ENCODE measurements at regions not wholly inside any gene's neighbourhood (a gene's known extent, or its start where the extent isn't known, plus 50 kb on each side); places are given as distances from the start of the nearest gene placed in this dataset.

DNA sequence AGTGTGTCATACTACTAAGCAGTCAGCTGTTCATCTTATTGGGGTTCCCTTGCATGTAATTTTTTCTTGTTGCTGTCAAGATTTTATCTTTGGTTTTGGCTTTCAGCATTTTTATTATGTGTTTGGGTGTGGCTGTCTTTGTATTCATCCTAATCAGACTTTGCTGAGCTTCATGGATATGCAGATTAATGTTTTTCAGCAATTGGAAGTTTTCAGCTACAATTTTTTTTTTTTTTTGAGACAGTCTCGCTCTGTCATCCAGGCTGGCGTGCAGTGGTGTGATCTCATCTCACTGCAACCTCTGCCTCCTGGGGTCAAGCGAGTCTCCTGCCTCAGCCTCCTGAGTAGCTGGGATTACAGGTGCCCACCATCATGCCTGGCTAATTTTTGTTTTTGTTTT, 108.8 kb downstream of the BARX1 start (continued):
- TF ChIP-seq, protein P1, sequence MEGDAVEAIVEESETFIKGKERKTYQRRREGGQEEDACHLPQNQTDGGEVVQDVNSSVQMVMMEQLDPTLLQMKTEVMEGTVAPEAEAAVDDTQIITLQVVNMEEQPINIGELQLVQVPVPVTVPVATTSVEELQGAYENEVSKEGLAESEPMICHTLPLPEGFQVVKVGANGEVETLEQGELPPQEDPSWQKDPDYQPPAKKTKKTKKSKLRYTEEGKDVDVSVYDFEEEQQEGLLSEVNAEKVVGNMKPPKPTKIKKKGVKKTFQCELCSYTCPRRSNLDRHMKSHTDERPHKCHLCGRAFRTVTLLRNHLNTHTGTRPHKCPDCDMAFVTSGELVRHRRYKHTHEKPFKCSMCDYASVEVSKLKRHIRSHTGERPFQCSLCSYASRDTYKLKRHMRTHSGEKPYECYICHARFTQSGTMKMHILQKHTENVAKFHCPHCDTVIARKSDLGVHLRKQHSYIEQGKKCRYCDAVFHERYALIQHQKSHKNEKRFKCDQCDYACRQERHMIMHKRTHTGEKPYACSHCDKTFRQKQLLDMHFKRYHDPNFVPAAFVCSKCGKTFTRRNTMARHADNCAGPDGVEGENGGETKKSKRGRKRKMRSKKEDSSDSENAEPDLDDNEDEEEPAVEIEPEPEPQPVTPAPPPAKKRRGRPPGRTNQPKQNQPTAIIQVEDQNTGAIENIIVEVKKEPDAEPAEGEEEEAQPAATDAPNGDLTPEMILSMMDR (IDR thresholded peaks at IDR 0.05; ENCODE audit: control extremely low read depth in 1 of 3, insufficient read depth in 1 of 3, low read depth in 1 of 3, low read length in 3 of 3): no peak
- no peak for TF ChIP-seq SUZ12 (IDR thresholded peaks at IDR 0.05; ENCODE audit: low read length)
